ENCODE measurements at regions not wholly inside any gene's neighbourhood (a gene's known extent, or its start where the extent isn't known, plus 50 kb on each side); places are given as distances from the start of the nearest gene placed in this dataset.

DNA sequence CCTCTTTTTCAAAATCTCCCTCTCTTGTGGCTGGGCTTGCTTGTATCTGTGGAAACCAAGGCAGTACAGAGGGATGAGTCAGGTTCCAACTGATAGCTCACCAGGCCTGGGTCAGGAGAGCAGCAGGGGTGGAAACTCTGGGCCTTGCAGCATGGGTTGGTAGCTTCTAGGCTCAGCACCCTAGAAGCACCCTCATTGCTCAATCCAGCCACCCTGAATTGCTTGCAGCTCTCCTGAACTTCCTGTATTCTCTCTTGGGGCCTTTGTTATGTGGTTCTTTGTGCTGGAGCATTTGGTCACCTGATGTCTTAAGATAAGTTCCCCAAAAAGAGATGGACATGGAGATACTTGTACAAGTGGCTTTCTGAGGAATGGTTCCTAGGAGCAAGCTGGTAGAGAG is 169.4 kb downstream of the IRX5 start:
- TF ChIP-seq, protein P1, sequence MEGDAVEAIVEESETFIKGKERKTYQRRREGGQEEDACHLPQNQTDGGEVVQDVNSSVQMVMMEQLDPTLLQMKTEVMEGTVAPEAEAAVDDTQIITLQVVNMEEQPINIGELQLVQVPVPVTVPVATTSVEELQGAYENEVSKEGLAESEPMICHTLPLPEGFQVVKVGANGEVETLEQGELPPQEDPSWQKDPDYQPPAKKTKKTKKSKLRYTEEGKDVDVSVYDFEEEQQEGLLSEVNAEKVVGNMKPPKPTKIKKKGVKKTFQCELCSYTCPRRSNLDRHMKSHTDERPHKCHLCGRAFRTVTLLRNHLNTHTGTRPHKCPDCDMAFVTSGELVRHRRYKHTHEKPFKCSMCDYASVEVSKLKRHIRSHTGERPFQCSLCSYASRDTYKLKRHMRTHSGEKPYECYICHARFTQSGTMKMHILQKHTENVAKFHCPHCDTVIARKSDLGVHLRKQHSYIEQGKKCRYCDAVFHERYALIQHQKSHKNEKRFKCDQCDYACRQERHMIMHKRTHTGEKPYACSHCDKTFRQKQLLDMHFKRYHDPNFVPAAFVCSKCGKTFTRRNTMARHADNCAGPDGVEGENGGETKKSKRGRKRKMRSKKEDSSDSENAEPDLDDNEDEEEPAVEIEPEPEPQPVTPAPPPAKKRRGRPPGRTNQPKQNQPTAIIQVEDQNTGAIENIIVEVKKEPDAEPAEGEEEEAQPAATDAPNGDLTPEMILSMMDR (conservative IDR thresholded peaks at IDR 0.05; ENCODE audit: low read length): no peak
- TF ChIP-seq EZH2phosphoT487 (IDR thresholded peaks at IDR 0.05; ENCODE audit: borderline replicate concordance, low read depth, low read length): no peak
